ENCODE measurements at regions not wholly inside any gene's neighbourhood (a gene's known extent, or its start where the extent isn't known, plus 50 kb on each side); places are given as distances from the start of the nearest gene placed in this dataset.

- TF ChIP-seq, protein P1, sequence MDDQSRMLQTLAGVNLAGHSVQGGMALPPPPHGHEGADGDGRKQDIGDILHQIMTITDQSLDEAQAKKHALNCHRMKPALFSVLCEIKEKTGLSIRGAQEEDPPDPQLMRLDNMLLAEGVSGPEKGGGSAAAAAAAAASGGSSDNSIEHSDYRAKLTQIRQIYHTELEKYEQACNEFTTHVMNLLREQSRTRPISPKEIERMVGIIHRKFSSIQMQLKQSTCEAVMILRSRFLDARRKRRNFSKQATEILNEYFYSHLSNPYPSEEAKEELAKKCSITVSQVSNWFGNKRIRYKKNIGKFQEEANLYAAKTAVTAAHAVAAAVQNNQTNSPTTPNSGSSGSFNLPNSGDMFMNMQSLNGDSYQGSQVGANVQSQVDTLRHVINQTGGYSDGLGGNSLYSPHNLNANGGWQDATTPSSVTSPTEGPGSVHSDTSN (IDR thresholded peaks at IDR 0.05; ENCODE audit: insufficient replicate concordance, low read depth, low read length), result no peak
These were observed 61.1 kb upstream of the NEBL start (continued) for GRCh38 chr10:20958225-20958624.

DNA sequence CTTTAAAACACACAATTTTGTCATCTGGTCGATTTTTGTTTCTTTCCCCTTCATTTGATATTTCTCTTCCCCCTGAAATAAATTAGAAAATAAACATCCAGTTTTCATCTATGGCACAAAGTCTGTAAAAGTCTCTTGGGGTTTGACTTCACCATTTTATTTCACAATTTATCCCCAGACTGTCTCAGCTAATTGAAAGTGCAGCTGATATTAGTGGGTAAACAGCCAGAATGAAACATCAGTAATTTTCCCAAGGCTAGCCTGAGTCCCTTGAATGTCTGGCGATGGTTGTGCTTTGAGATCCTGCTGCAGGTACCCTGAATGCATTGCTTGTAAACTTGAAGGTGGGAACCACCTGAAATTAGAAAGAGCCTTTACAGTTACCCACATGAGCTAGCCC, 60.6 kb upstream of the NEBL start:
- H3K27ac ChIP-seq (ENCODE audit: control insufficient read depth, insufficient read depth), result no peak overlapping the region
- ChIA-PET SMC1A (ENCODE audit: uncharacterized antibody, unreplicated experiment) (no interaction called here), CTCF (no interaction called here), POLR2A (interaction anchor here (0.7 kb wide), 1 partner anchor 161 kb away, joined by 5 read pairs; no protein-coding TSS in a partner anchor), RAD21 (ENCODE audit: unreplicated experiment) (no interaction called here)
- no peaks in the 10 kb centered on the region for H3K4me1 ChIP-seq (ENCODE audit: control insufficient read depth, insufficient read depth, low read length)
- TF ChIP-seq NFYA (IDR thresholded peaks at IDR 0.05; ENCODE audit: borderline replicate concordance, low read depth, low read length) (no peak), MXI1 (IDR thresholded peaks at IDR 0.05; ENCODE audit: low read depth, low read length) (no peak), KDM1A (IDR thresholded peaks at IDR 0.05; ENCODE audit: borderline replicate concordance) (no peak), BCL11A (IDR thresholded peaks at IDR 0.05; ENCODE audit: low read depth, low read length) (no peak), SRF (IDR thresholded peaks at IDR 0.05; ENCODE audit: low read depth in 2 of 2, low read length in 2 of 2) (no peak), RELA (IDR thresholded peaks at IDR 0.05; ENCODE audit: borderline replicate concordance, partially characterized antibody) (no peak), ZZZ3 (IDR thresholded peaks at IDR 0.05; ENCODE audit: control insufficient read depth, insufficient read length, low read depth) (no peak)
- TF ChIP-seq, protein P2, sequence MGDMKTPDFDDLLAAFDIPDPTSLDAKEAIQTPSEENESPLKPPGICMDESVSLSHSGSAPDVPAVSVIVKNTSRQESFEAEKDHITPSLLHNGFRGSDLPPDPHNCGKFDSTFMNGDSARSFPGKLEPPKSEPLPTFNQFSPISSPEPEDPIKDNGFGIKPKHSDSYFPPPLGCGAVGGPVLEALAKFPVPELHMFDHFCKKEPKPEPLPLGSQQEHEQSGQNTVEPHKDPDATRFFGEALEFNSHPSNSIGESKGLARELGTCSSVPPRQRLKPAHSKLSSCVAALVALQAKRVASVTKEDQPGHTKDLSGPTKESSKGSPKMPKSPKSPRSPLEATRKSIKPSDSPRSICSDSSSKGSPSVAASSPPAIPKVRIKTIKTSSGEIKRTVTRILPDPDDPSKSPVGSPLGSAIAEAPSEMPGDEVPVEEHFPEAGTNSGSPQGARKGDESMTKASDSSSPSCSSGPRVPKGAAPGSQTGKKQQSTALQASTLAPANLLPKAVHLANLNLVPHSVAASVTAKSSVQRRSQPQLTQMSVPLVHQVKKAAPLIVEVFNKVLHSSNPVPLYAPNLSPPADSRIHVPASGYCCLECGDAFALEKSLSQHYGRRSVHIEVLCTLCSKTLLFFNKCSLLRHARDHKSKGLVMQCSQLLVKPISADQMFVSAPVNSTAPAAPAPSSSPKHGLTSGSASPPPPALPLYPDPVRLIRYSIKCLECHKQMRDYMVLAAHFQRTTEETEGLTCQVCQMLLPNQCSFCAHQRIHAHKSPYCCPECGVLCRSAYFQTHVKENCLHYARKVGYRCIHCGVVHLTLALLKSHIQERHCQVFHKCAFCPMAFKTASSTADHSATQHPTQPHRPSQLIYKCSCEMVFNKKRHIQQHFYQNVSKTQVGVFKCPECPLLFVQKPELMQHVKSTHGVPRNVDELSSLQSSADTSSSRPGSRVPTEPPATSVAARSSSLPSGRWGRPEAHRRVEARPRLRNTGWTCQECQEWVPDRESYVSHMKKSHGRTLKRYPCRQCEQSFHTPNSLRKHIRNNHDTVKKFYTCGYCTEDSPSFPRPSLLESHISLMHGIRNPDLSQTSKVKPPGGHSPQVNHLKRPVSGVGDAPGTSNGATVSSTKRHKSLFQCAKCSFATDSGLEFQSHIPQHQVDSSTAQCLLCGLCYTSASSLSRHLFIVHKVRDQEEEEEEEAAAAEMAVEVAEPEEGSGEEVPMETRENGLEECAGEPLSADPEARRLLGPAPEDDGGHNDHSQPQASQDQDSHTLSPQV (IDR thresholded peaks at IDR 0.05), result no peak
- TF ChIP-seq, protein P3, sequence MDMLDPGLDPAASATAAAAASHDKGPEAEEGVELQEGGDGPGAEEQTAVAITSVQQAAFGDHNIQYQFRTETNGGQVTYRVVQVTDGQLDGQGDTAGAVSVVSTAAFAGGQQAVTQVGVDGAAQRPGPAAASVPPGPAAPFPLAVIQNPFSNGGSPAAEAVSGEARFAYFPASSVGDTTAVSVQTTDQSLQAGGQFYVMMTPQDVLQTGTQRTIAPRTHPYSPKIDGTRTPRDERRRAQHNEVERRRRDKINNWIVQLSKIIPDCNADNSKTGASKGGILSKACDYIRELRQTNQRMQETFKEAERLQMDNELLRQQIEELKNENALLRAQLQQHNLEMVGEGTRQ (IDR thresholded peaks at IDR 0.05; ENCODE audit: borderline replicate concordance, low read depth, low read length), result no peak
- no peak overlapping the region for H2AFZ ChIP-seq (ENCODE audit: control insufficient read depth, low read depth, low read length)
- H3K9me3 ChIP-seq (replicated peaks; ENCODE audit: control insufficient read depth, insufficient read depth, low read length), result no peaks in the 10 kb centered on the region
- FAIRE-seq, result no peak
- intact Hi-C loops (cut with micrococcal nuclease; ENCODE audit: unreplicated experiment) (no loop called here), in situ Hi-C loops (cut with MboI) (no loop called here)
- H3K9ac ChIP-seq (ENCODE audit: control insufficient read depth, insufficient read depth, low read length), result no peak overlapping the region
- H3K4me2 ChIP-seq (ENCODE audit: control insufficient read depth, insufficient read depth), result no peak overlapping the region
- H4K20me1 ChIP-seq (ENCODE audit: control insufficient read depth, insufficient read depth), result no peaks in the 10 kb centered on the region
- no peak for ATAC-seq
- H3K4me3 ChIP-seq, result no peak overlapping the region
- peaks cover 0 to 2% of the 10 kb centered on the region in 2 experiments; a peak in 1 of 4 replicates for H3K27me3 ChIP-seq (replicated peaks in 1 of 2; ENCODE audit: control insufficient read depth in 2 of 2, insufficient read depth in 2 of 2, low read length in 1 of 2)
- no TSS peak for BruUV-seq (replicated peaks)
- H3K79me2 ChIP-seq (ENCODE audit: control insufficient read depth, insufficient read depth, low read length), result no peaks in the 10 kb centered on the region
- no peaks in the 10 kb centered on the region for H3K36me3 ChIP-seq (ENCODE audit: control insufficient read depth in 2 of 2, insufficient read depth in 2 of 2, low read length in 1 of 2)
- DNase-seq (ENCODE audit: low read depth, low spot score), result no peak
- WGBS (ENCODE audit: insufficient coverage, insufficient replicate concordance, low lambda C conversion rate, missing lambda C conversion rate), result 12% methylated on average over 2 of the region's 2 CpGs
